CD14-positive monocyte (primary cell): ENCODE measurements at regions not wholly inside any gene's neighbourhood (a gene's known extent, or its start where the extent isn't known, plus 50 kb on each side); places are given as distances from the start of the nearest gene placed in this dataset.

Source experiments
- DNase-seq, 3 donors: peaks; one replicate each; pipeline ENCODE4 v3.0.0-alpha.2; 2011 to 2022
- H2AFZ ChIP-seq: 2 replicates; pipeline ENCODE4 v1.6.0; 2012; ENCODE audit warnings: mild to moderate bottlenecking, low read depth, low read length, inconsistent platforms; ENCODE audit not compliant: insufficient read depth, poor library complexity, severe bottlenecking
- H3K27ac ChIP-seq, 2 donors: 1 replicate in 1 of 2; 2 replicates in 1 of 2; pipeline ENCODE4 v1.5.1; 2012 to 2013; ENCODE audit warnings: low read length in 2 of 2, control low read depth in 1 of 2, inconsistent platforms in 1 of 2, low read depth in 1 of 2, mild to moderate bottlenecking in 1 of 2
- H3K27me3 ChIP-seq, 2 donors: one replicate each; pipeline versions ENCODE4 v1.6.0 to v1.6.1; 2011 to 2013; ENCODE audit warnings: low read length in 2 of 2; ENCODE audit not compliant: control insufficient read depth in 2 of 2, insufficient read depth in 2 of 2
- H3K36me3 ChIP-seq, 2 donors: replicated peaks in 1 of 2; 1 replicate in 1 of 2; 2 replicates in 1 of 2; pipeline versions ENCODE4 v1.5.1 to v1.6.1; 2012 to 2013; ENCODE audit warnings: low read length in 2 of 2, control low read depth in 1 of 2, inconsistent platforms in 1 of 2, mild to moderate bottlenecking in 1 of 2; ENCODE audit not compliant: insufficient read depth in 2 of 2, control insufficient read depth in 1 of 2
- H3K4me1 ChIP-seq, 2 donors: 1 replicate in 1 of 2; 2 replicates in 1 of 2; pipeline versions ENCODE4 v1.5.1 to v1.6.1; 2012 to 2013; ENCODE audit warnings: low read length in 2 of 2, control low read depth in 1 of 2, inconsistent platforms in 1 of 2, mild to moderate bottlenecking in 1 of 2, moderate library complexity in 1 of 2; ENCODE audit not compliant: insufficient read depth in 2 of 2, control insufficient read depth in 1 of 2
- H3K4me2 ChIP-seq: replicated peaks from 2 replicates; pipeline ENCODE3; 2012; ENCODE audit warnings: low read length, moderate library complexity, mild to moderate bottlenecking; ENCODE audit not compliant: poor library complexity, severe bottlenecking; ENCODE audit errors: extremely low read depth
- H3K4me3 ChIP-seq, 3 experiments: fragments of 200-600 bp in 1 of 3; sonication (generic) in 1 of 3; replicated peaks in 1 of 3; 1 replicate in 2 of 3; 2 replicates in 1 of 3; pipeline ENCODE4 v1.5.1; 2011 to 2013; ENCODE audit warnings: low read length in 3 of 3, mild to moderate bottlenecking in 3 of 3, control low read depth in 2 of 3, low read depth in 2 of 3, inconsistent platforms in 1 of 3, moderate library complexity in 1 of 3
- H3K79me2 ChIP-seq: 2 replicates; pipeline ENCODE4 v1.6.0; 2012; ENCODE audit warnings: mild to moderate bottlenecking, control low read depth, inconsistent platforms, low read length, moderate library complexity; ENCODE audit not compliant: insufficient read depth
- H3K9ac ChIP-seq: 2 replicates; pipeline ENCODE4 v1.6.0; 2017; ENCODE audit warnings: low read length, mild to moderate bottlenecking; ENCODE audit not compliant: insufficient read depth, poor library complexity, severe bottlenecking
- H3K9me3 ChIP-seq, 2 donors: replicated peaks in 1 of 2; 1 replicate in 1 of 2; 2 replicates in 1 of 2; pipeline versions ENCODE4 v1.5.1 to v1.6.1; 2012 to 2013; ENCODE audit warnings: low read length in 2 of 2, control low read depth in 1 of 2; ENCODE audit not compliant: control insufficient read depth in 1 of 2, insufficient read depth in 1 of 2
- H4K20me1 ChIP-seq: 2 replicates; pipeline ENCODE4 v1.6.0; 2012; ENCODE audit warnings: mild to moderate bottlenecking, low read length, control low read depth, moderate library complexity; ENCODE audit not compliant: insufficient read depth
- H3K27ac Mint-ChIP-seq, 7 donors: one replicate each; pipeline ENCODE4 v1.8.0; 2020; ENCODE audit warnings: mild to moderate bottlenecking in 7 of 7, mixed read lengths in 7 of 7, moderate library complexity in 6 of 7, inconsistent platforms in 2 of 7
- H3K27me3 Mint-ChIP-seq, 3 donors: one replicate each; pipeline ENCODE4 v1.8.0; 2021 to 2022; ENCODE audit warnings: low read depth in 3 of 3, mild to moderate bottlenecking in 3 of 3, mixed read lengths in 3 of 3, moderate library complexity in 3 of 3, inconsistent platforms in 1 of 3
- H3K36me3 Mint-ChIP-seq, 2 donors: one replicate each; pipeline ENCODE4 v1.8.0; 2020; ENCODE audit warnings: mixed read lengths in 2 of 2, inconsistent platforms in 1 of 2, mild to moderate bottlenecking in 1 of 2
- H3K4me1 Mint-ChIP-seq: one replicate; pipeline ENCODE4 v1.8.0; 2020; ENCODE audit warnings: mild to moderate bottlenecking, mixed read lengths
- H3K4me3 Mint-ChIP-seq, 2 donors: one replicate each; pipeline ENCODE4 v1.8.0; 2020; ENCODE audit warnings: mild to moderate bottlenecking in 2 of 2, mixed read lengths in 2 of 2, moderate library complexity in 1 of 2
- H3K9me3 Mint-ChIP-seq, 7 donors: one replicate each; pipeline ENCODE4 v1.8.0; 2020 to 2022; ENCODE audit warnings: mixed read lengths in 7 of 7, mild to moderate bottlenecking in 6 of 7, moderate library complexity in 6 of 7, inconsistent platforms in 2 of 7
- CTCF ChIP-seq: fragments of 200-600 bp; IDR thresholded peaks from one replicate; pipeline ENCODE4 v1.8.0; 2022; ENCODE audit warnings: antibody characterized with exemption, mild to moderate bottlenecking
- WGBS: methylation state at CpG from one replicate; pipeline ENCODE4 v1.1.5; 2013; ENCODE audit warnings: missing lambda C conversion rate; ENCODE audit not compliant: insufficient coverage; 5-methylcytosine and 5-hydroxymethylcytosine counted together
- intact Hi-C, 2 donors: fragments of 100-400 bp; cut with micrococcal nuclease; formaldehyde crosslinking; loops; one replicate each; pipeline versions ENCODE4 v1.15.0 to v1.15.1; 2023

GRCh38 chr6:113476937-113477839, 380.0 kb upstream of the MARCKS start:
- Histone ChIP-seq H3K27me3 (no peaks in the 10 kb centered on the region), H4K20me1 (no peaks in the 10 kb centered on the region), H3K9me3 (no peaks in the 10 kb centered on the region), H3K27ac (no peak overlapping the region), H2AFZ (no peak overlapping the region), H3K4me3 (no peak overlapping the region), H3K4me1 (peaks cover 6 to 8% of the 10 kb centered on the region in 2 donors), H3K36me3 (no peaks in the 10 kb centered on the region), H3K9ac (no peak overlapping the region), H3K4me2 (no peak overlapping the region), H3K79me2 (no peaks in the 10 kb centered on the region)
- Mint-ChIP-seq H3K9me3 (peaks cover 0 to 8% (median 0%) of the 10 kb centered on the region in 7 donors), H3K27ac (no peak overlapping the region), H3K4me1 (no peaks in the 10 kb centered on the region), H3K4me3 (no peak overlapping the region), H3K27me3 (peaks cover 0 to 2% (median 0%) of the 10 kb centered on the region in 3 donors), H3K36me3 (no peaks in the 10 kb centered on the region)
- intact Hi-C loops = no loop called here
- 80% methylated on average over 1 of the region's 5 CpGs for WGBS
- no peak for TF ChIP-seq CTCF
- no peak for DNase-seq

GRCh38 chr6:113480616-113481015, 376.5 kb upstream of the MARCKS start:
- TF ChIP-seq CTCF = no peak
- Mint-ChIP-seq H3K27me3 (no peaks in the 10 kb centered on the region), H3K4me3 (no peak overlapping the region), H3K9me3 (peaks cover 0 to 4% (median 0%) of the 10 kb centered on the region in 7 donors), H3K4me1 (no peaks in the 10 kb centered on the region), H3K27ac (no peak overlapping the region), H3K36me3 (no peaks in the 10 kb centered on the region)
- H3K27ac ChIP-seq = no peak overlapping the region
- H3K4me2 ChIP-seq = no peak overlapping the region
- DNase-seq = no peak
- no peaks in the 10 kb centered on the region for H3K36me3 ChIP-seq
- H3K79me2 ChIP-seq = no peaks in the 10 kb centered on the region
- H3K4me1 ChIP-seq = peaks cover 6 to 8% of the 10 kb centered on the region in 2 donors
- intact Hi-C loops = loop anchor here in 1 of 2 donors (10.0 kb wide), 1 partner anchor 46 kb away; no protein-coding TSS in a partner anchor
- H3K4me3 ChIP-seq = no peak overlapping the region
- no peak overlapping the region for H3K9ac ChIP-seq
- H2AFZ ChIP-seq = no peak overlapping the region
- H4K20me1 ChIP-seq = no peaks in the 10 kb centered on the region
- WGBS = 100% methylated on average over 1 of the region's 3 CpGs
- no peaks in the 10 kb centered on the region for H3K27me3 ChIP-seq
- H3K9me3 ChIP-seq = no peaks in the 10 kb centered on the region
